ENCODE measurements at regions not wholly inside any gene's neighbourhood (a gene's known extent, or its start where the extent isn't known, plus 50 kb on each side); places are given as distances from the start of the nearest gene placed in this dataset.

DNA sequence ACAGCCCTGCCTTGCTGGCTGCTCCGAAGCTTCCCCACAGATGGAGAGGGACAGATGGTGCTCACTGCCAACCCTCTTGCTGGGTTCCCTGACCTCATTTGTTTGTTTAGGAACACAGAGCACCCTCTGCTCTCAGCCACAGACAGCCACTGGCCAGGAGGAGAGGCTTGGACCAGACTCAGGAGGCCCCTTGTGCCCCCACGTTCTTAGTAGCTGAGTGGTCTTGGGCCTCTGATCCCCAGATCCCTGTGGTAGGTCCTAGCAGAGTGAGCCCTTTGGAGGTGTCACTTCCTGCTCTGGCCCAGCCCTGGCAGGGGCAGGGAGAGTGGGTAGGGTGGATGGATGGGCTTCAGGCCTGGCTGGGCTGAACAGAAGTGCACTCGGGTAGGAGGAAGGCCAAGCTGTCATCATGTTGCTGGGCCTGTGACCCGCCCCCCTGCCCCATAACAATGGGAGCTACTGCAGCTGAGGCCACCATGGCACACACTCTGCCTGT lies 84.0 kb downstream of the DHCR7 start:
- H3K36me3 Mint-ChIP-seq (ENCODE audit: low read depth), result no peaks in the 10 kb centered on the region; the same call in 2 of the 3 replicates
- H4K20me1 ChIP-seq (replicated peaks; ENCODE audit: insufficient read depth), result no peaks in the 10 kb centered on the region
- no peak overlapping the region for H2AFZ ChIP-seq
- H3K79me2 ChIP-seq (replicated peaks; ENCODE audit: insufficient read depth), result no peaks in the 10 kb centered on the region
- H3K4me1 ChIP-seq (ENCODE audit: insufficient read depth), result no peaks in the 10 kb centered on the region
- no peak for DNase-seq (ENCODE audit: low spot score)
- H3K4me1 Mint-ChIP-seq, result no peaks in the 10 kb centered on the region
- no peak overlapping the region for H3K27ac Mint-ChIP-seq
- peaks cover 2% of the 10 kb centered on the region for H3K27me3 Mint-ChIP-seq (ENCODE audit: insufficient read depth, low read depth, poor library complexity)
- peaks cover 4% of the 10 kb centered on the region for H3K9me2 ChIP-seq (ENCODE audit: insufficient read depth)
- H3K27me3 ChIP-seq (ENCODE audit: insufficient read depth), result no peaks in the 10 kb centered on the region
- no peaks in the 10 kb centered on the region; the same call in 1 of the 3 replicates for H3K9me3 Mint-ChIP-seq
- H3K36me3 ChIP-seq (ENCODE audit: insufficient read depth), result no peaks in the 10 kb centered on the region
- no peak overlapping the region for H3K4me3 Mint-ChIP-seq
- no peak overlapping the region for H3K4me3 ChIP-seq
- no peak for ATAC-seq
- H3F3A ChIP-seq (replicated peaks; ENCODE audit: low read depth), result no peaks in the 10 kb centered on the region
- no peak overlapping the region for H3K4me2 ChIP-seq
- no peak overlapping the region for H3K27ac ChIP-seq (ENCODE audit: low read depth)
- no peak for TF ChIP-seq NANOG (IDR thresholded peaks at IDR 0.05; ENCODE audit: borderline replicate concordance)
- no peak for TF ChIP-seq CREB1 (CRISPR knock-in tag; IDR thresholded peaks at IDR 0.05; ENCODE audit: low read depth)
- TF ChIP-seq ZNF462 (CRISPR knock-in tag; IDR thresholded peaks at IDR 0.05), result no peak
- TF ChIP-seq CTCF (conservative IDR thresholded peaks at IDR 0.05; ENCODE audit: low read depth in 2 of 2), result no peak
- no peak for TF ChIP-seq ETS1 (IDR thresholded peaks at IDR 0.05)
- no peak for TF ChIP-seq ZNF114 (CRISPR knock-in tag; IDR thresholded peaks at IDR 0.05)
- no peak for TF ChIP-seq ZNF331 (CRISPR knock-in tag; IDR thresholded peaks at IDR 0.05; ENCODE audit: low read depth)
- TF ChIP-seq EZH2phosphoT487 (IDR thresholded peaks at IDR 0.05; ENCODE audit: unreplicated experiment), result no peak
- no peak for TF ChIP-seq STAT1 (IDR thresholded peaks at IDR 0.05; ENCODE audit: unreplicated experiment)
- TF ChIP-seq JUNB (IDR thresholded peaks at IDR 0.05; ENCODE audit: unreplicated experiment), result no peak

Measured in GM23338 (cell line).